Calu3 (cell line): ENCODE measurements at regions not wholly inside any gene's neighbourhood (a gene's known extent, or its start where the extent isn't known, plus 50 kb on each side); places are given as distances from the start of the nearest gene placed in this dataset.

Experiments
- BruUV-seq: library from RNA; stranded (reverse); fragments of 400-500 nt; replicated peaks from 2 replicates; lab custom pipeline; 2021; lab: Mats Ljungman, UMichigan
- CTCF ChIA-PET: fragments of 300-600 bp; sonication (Branson Sonifier 250); formaldehyde crosslinking; loops from one replicate; lab custom pipeline; 2022; ENCODE audit warnings: antibody characterized with exemption; lab: Charles Lee
- DNase-seq: peaks from one replicate; pipeline ENCODE4 v3.0.0; 2022
- H3K27ac Mint-ChIP-seq: one replicate; pipeline ENCODE4 v1.8.0; 2022; ENCODE audit warnings: mixed read lengths; ENCODE audit not compliant: unreplicated experiment
- H3K27me3 Mint-ChIP-seq: one replicate; pipeline ENCODE4 v1.8.0; 2022; ENCODE audit warnings: mixed read lengths; ENCODE audit not compliant: unreplicated experiment
- H3K36me3 Mint-ChIP-seq: one replicate; pipeline ENCODE4 v1.8.0; 2022; ENCODE audit warnings: mild to moderate bottlenecking, moderate library complexity, mixed read lengths; ENCODE audit not compliant: insufficient read depth, unreplicated experiment
- H3K4me1 Mint-ChIP-seq: one replicate; pipeline ENCODE4 v1.8.0; 2022; ENCODE audit warnings: mild to moderate bottlenecking, low read depth, mixed read lengths; ENCODE audit not compliant: unreplicated experiment
- H3K4me3 Mint-ChIP-seq: one replicate; pipeline ENCODE4 v1.8.0; 2022; ENCODE audit warnings: mild to moderate bottlenecking, low read depth, moderate library complexity, mixed read lengths; ENCODE audit not compliant: unreplicated experiment
- H3K9me3 Mint-ChIP-seq: one replicate; pipeline ENCODE4 v1.8.0; 2022; ENCODE audit warnings: low read depth, mixed read lengths; ENCODE audit not compliant: unreplicated experiment
- intact Hi-C: fragments of 100-400 bp; cut with micrococcal nuclease; formaldehyde crosslinking; loops from one replicate; pipeline ENCODE4 v1.10.0; 2022; ENCODE audit not compliant: unreplicated experiment
- TF ChIP-seq, protein P1 (sequence below): fragments of 200-600 bp; IDR thresholded peaks from one replicate; pipeline ENCODE4 v1.8.0; 2022; ENCODE audit warnings: antibody characterized with exemption; ENCODE audit not compliant: unreplicated experiment

- DNase-seq = no peak
- Mint-ChIP-seq H3K27me3 (no peaks in the 10 kb centered on the region), H3K9me3 (no peaks in the 10 kb centered on the region), H3K4me3 (no peak overlapping the region), H3K4me1 (no peaks in the 10 kb centered on the region), H3K27ac (no peak overlapping the region), H3K36me3 (no peaks in the 10 kb centered on the region)
- no TSS peak for BruUV-seq
- TF ChIP-seq, protein P1, sequence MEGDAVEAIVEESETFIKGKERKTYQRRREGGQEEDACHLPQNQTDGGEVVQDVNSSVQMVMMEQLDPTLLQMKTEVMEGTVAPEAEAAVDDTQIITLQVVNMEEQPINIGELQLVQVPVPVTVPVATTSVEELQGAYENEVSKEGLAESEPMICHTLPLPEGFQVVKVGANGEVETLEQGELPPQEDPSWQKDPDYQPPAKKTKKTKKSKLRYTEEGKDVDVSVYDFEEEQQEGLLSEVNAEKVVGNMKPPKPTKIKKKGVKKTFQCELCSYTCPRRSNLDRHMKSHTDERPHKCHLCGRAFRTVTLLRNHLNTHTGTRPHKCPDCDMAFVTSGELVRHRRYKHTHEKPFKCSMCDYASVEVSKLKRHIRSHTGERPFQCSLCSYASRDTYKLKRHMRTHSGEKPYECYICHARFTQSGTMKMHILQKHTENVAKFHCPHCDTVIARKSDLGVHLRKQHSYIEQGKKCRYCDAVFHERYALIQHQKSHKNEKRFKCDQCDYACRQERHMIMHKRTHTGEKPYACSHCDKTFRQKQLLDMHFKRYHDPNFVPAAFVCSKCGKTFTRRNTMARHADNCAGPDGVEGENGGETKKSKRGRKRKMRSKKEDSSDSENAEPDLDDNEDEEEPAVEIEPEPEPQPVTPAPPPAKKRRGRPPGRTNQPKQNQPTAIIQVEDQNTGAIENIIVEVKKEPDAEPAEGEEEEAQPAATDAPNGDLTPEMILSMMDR = no peak
- CTCF ChIA-PET = no interaction called here
- intact Hi-C loops = no loop called here
These were observed 1182.3 kb downstream of the OTOL1 start for GRCh38 chr3:162678941-162679340.

DNA sequence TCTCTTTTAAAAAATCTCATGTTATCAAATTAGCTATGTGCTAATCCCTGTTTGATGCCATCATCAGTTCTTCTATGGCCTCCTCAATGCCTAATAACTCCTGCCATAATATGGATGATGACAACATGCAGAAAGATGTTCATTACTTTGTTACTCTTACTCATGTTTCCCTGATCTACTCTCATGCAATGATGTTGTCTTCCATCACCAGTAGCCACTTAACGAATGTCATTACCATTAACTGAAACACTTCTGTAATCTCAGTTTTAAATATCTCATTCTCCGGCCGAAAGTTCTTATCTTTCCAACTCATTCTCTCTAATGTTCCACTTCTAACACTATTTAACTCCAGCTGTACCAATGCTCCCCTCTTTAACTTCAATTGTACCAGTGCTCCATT lies 1187.7 kb downstream of the OTOL1 start:
- BruUV-seq = no TSS peak

DNA sequence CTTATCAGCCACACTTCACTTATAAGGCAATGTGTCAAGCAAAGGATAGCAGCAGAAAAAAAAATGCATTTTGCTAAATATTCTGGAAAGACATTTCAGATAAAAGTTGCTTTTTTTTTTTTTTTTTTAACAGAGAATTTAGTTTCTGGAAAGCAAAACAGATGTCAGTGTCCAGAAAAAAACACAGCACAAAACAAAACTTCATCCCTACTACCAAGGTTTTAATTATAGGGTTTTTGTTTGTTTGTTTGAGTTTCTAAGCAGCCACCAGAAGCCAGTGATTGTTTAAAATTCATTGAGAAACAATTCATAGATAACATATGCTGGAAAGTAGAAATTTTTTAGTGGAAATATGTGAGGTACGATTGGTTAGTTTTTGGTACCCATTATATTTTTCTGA lies 1202.7 kb downstream of the OTOL1 start:
- DNase-seq = no peak
- H3K27ac Mint-ChIP-seq = no peak overlapping the region
- intact Hi-C loops = no loop called here
- peaks cover 5% of the 10 kb centered on the region for H3K4me1 Mint-ChIP-seq
- no peaks in the 10 kb centered on the region for H3K27me3 Mint-ChIP-seq
- BruUV-seq = no TSS peak
- no peaks in the 10 kb centered on the region for H3K36me3 Mint-ChIP-seq
- TF ChIP-seq, protein P1 = no peak
- CTCF ChIA-PET = no interaction called here
- H3K4me3 Mint-ChIP-seq = no peak overlapping the region
- no peaks in the 10 kb centered on the region for H3K9me3 Mint-ChIP-seq

More for the DNA sequence above, 1187.7 kb downstream of the OTOL1 start:
- CTCF ChIA-PET = no interaction called here
- Mint-ChIP-seq H3K4me1 (no peaks in the 10 kb centered on the region), H3K27ac (no peak overlapping the region), H3K36me3 (no peaks in the 10 kb centered on the region), H3K9me3 (peaks cover 6% of the 10 kb centered on the region), H3K27me3 (no peaks in the 10 kb centered on the region), H3K4me3 (no peak overlapping the region)
- TF ChIP-seq, protein P1 = no peak
- DNase-seq = no peak
- intact Hi-C loops = no loop called here

- no TSS peak for BruUV-seq
- CTCF ChIA-PET = no interaction called here
- Mint-ChIP-seq H3K4me1 (peaks cover 14% of the 10 kb centered on the region), H3K36me3 (no peaks in the 10 kb centered on the region), H3K9me3 (no peaks in the 10 kb centered on the region), H3K4me3 (no peak overlapping the region), H3K27ac (no peak overlapping the region), H3K27me3 (no peaks in the 10 kb centered on the region)
- DNase-seq = no peak
- TF ChIP-seq, protein P1 = no peak
- intact Hi-C loops = no loop called here
These were observed 1204.6 kb downstream of the OTOL1 start for GRCh38 chr3:162701211-162701610.
